DOHH2 (cell line): ENCODE measurements at regions not wholly inside any gene's neighbourhood (a gene's known extent, or its start where the extent isn't known, plus 50 kb on each side); places are given as distances from the start of the nearest gene placed in this dataset.

Experiments
- H3F3A ChIP-seq: fragments of 200-600 bp; sonication (generic), shearing (Covaris generic); 2 replicates; pipeline ENCODE4 v1.6.0; 2016; ENCODE audit warnings: antibody characterized with exemption, mild to moderate bottlenecking; ENCODE audit not compliant: control insufficient read depth, insufficient read depth
- H3K27ac ChIP-seq: fragments of 200-600 bp; sonication (generic); 2 replicates; pipeline ENCODE4 v1.5.1; 2014; ENCODE audit warnings: low read depth, mild to moderate bottlenecking, low read length, moderate library complexity
- H3K27me3 ChIP-seq: fragments of 200-600 bp; sonication (generic); 2 replicates; pipeline ENCODE4 v1.6.1; 2014; ENCODE audit warnings: mild to moderate bottlenecking, low read length, mixed read lengths; ENCODE audit not compliant: control insufficient read depth
- H3K36me3 ChIP-seq: fragments of 200-600 bp; sonication (generic); 2 replicates; pipeline ENCODE4 v1.6.1; 2014; ENCODE audit warnings: mild to moderate bottlenecking, low read length, moderate library complexity, mixed read lengths; ENCODE audit not compliant: control insufficient read depth
- H3K4me1 ChIP-seq: fragments of 200-600 bp; sonication (generic); 2 replicates; pipeline ENCODE4 v1.6.1; 2014; ENCODE audit warnings: mild to moderate bottlenecking, low read length, mixed read lengths; ENCODE audit not compliant: control insufficient read depth
- H3K4me2 ChIP-seq: fragments of 200-600 bp; sonication (generic); 2 replicates; pipeline ENCODE4 v1.6.0; 2014; ENCODE audit warnings: mild to moderate bottlenecking, low read length, moderate library complexity
- H3K4me3 ChIP-seq: fragments of 200-600 bp; sonication (generic); 2 replicates; pipeline ENCODE4 v1.5.1; 2014; ENCODE audit warnings: mild to moderate bottlenecking, low read length, mixed read lengths
- H3K79me2 ChIP-seq: fragments of 200-600 bp; sonication (generic); 2 replicates; pipeline ENCODE4 v1.6.1; 2014; ENCODE audit warnings: mild to moderate bottlenecking, low read length, mixed read lengths; ENCODE audit not compliant: control insufficient read depth
- H3K9me2 ChIP-seq: fragments of 200-600 bp; sonication (generic); replicated peaks from 2 replicates; pipeline ENCODE4 v1.6.1; 2014; ENCODE audit warnings: mild to moderate bottlenecking, low read length, mixed read lengths; ENCODE audit not compliant: control insufficient read depth
- H3K9me3 ChIP-seq: fragments of 200-600 bp; sonication (generic); 2 replicates; pipeline ENCODE4 v1.6.1; 2014; ENCODE audit warnings: antibody characterized with exemption, low read length, mixed read lengths; ENCODE audit not compliant: control insufficient read depth, insufficient read depth
- H4K20me1 ChIP-seq: fragments of 200-600 bp; sonication (generic); 2 replicates; pipeline ENCODE4 v1.6.0; 2014; ENCODE audit warnings: low read depth, mild to moderate bottlenecking, antibody characterized with exemption, low read length, moderate library complexity; ENCODE audit not compliant: control insufficient read depth, insufficient read depth
- CTCF ChIP-seq: fragments of 200-600 bp; sonication (generic); IDR thresholded peaks from one replicate; pipeline ENCODE4 v1.5.1; 2014; ENCODE audit warnings: antibody characterized with exemption, mild to moderate bottlenecking, low read depth, low read length; ENCODE audit not compliant: poor library complexity, severe bottlenecking
- EZH2phosphoT487 ChIP-seq: fragments of 200-600 bp; sonication (generic); IDR thresholded peaks from 2 replicates; pipeline ENCODE4 v1.6.1; 2017; ENCODE audit warnings: borderline replicate concordance, mild to moderate bottlenecking, antibody characterized with exemption, low read length, moderate library complexity, mixed read lengths

GRCh38 chr7:124411796-124412195, 353.8 kb downstream of the GPR37 start:
- Histone ChIP-seq H3K27me3 (no peaks in the 10 kb centered on the region), H3K27ac (no peak overlapping the region), H3K4me3 (no peak overlapping the region), H3K9me3 (no peaks in the 10 kb centered on the region), H3K4me1 (no peaks in the 10 kb centered on the region), H4K20me1 (no peaks in the 10 kb centered on the region), H3K36me3 (no peaks in the 10 kb centered on the region), H3K9me2 (no peaks in the 10 kb centered on the region), H3K4me2 (no peak overlapping the region), H3K79me2 (no peaks in the 10 kb centered on the region), H3F3A (no peaks in the 10 kb centered on the region)
- no peak for TF ChIP-seq EZH2phosphoT487
- TF ChIP-seq CTCF, result no peak

- Histone ChIP-seq H3K4me1 (no peaks in the 10 kb centered on the region), H4K20me1 (no peaks in the 10 kb centered on the region), H3K27me3 (no peaks in the 10 kb centered on the region), H3K9me3 (no peaks in the 10 kb centered on the region), H3K36me3 (no peaks in the 10 kb centered on the region), H3F3A (no peaks in the 10 kb centered on the region), H3K4me3 (no peak overlapping the region), H3K9me2 (no peaks in the 10 kb centered on the region; the same call in 1 of the 2 replicates), H3K79me2 (no peaks in the 10 kb centered on the region), H3K27ac (no peak overlapping the region), H3K4me2 (no peak overlapping the region)
- TF ChIP-seq EZH2phosphoT487, result no peak
These were observed 362.0 kb downstream of the GPR37 start for GRCh38 chr7:124403587-124403986.

- no peaks in the 10 kb centered on the region for H3K79me2 ChIP-seq
- TF ChIP-seq EZH2phosphoT487, result no peak
- no peak for TF ChIP-seq CTCF
- H3K4me3 ChIP-seq, result no peak overlapping the region
- H3K9me2 ChIP-seq, result no peaks in the 10 kb centered on the region; the same call in 1 of the 2 replicates
- no peaks in the 10 kb centered on the region for H4K20me1 ChIP-seq
- H3K9me3 ChIP-seq, result no peaks in the 10 kb centered on the region
- no peaks in the 10 kb centered on the region for H3K4me1 ChIP-seq
- no peak overlapping the region for H3K27ac ChIP-seq
- no peaks in the 10 kb centered on the region for H3K36me3 ChIP-seq
- H3K4me2 ChIP-seq, result no peak overlapping the region
- H3K27me3 ChIP-seq, result no peaks in the 10 kb centered on the region
- H3F3A ChIP-seq, result no peaks in the 10 kb centered on the region
These were observed 362.5 kb downstream of the GPR37 start for GRCh38 chr7:124403112-124403511.

- Histone ChIP-seq H3K4me1 (no peaks in the 10 kb centered on the region), H4K20me1 (no peaks in the 10 kb centered on the region), H3K9me2 (no peaks in the 10 kb centered on the region; the same call in 1 of the 2 replicates), H3K4me2 (no peak overlapping the region), H3K36me3 (no peaks in the 10 kb centered on the region), H3F3A (no peaks in the 10 kb centered on the region), H3K9me3 (no peaks in the 10 kb centered on the region), H3K27me3 (no peaks in the 10 kb centered on the region), H3K4me3 (no peak overlapping the region), H3K27ac (no peak overlapping the region), H3K79me2 (no peaks in the 10 kb centered on the region)
- no peak for TF ChIP-seq EZH2phosphoT487
These were observed 365.7 kb downstream of the GPR37 start for GRCh38 chr7:124399941-124400340.
